HG03066 (cell line): ENCODE measurements at regions not wholly inside any gene's neighbourhood (a gene's known extent, or its start where the extent isn't known, plus 50 kb on each side); places are given as distances from the start of the nearest gene placed in this dataset.
"Not testable (repeated sequence)": the region's sequence is repeated elsewhere in the genome, so short reads cannot be mapped to it uniquely, and the experiment has no call there.

ENCODE experiments used
- ATAC-seq: cut with Tn5 transposase; IDR thresholded peaks from one replicate; pipeline ENCODE4 v1.9.1; 2021; ENCODE audit warnings: low read depth; ENCODE audit not compliant: unreplicated experiment

DNA sequence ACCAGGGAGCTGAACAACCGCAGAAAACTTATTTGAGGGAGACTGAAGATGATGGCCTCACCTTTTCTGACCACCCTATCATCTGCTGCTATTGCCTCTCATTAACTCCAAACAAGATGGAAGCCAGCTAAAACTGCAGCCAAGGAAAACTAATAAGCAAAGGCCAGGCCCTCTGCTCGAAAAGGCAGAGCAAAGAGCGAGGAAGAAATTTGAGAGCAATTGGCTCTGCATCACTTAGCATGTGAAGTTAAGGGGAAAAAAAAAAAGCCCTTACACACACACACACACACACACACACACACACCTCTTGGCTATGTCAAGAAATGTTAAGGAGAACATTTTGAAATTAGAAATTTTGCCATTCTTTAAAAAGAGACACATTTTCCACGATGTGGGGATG, 228.1 kb upstream of the CYLC2 start:
- ATAC-seq, result no peak

DNA sequence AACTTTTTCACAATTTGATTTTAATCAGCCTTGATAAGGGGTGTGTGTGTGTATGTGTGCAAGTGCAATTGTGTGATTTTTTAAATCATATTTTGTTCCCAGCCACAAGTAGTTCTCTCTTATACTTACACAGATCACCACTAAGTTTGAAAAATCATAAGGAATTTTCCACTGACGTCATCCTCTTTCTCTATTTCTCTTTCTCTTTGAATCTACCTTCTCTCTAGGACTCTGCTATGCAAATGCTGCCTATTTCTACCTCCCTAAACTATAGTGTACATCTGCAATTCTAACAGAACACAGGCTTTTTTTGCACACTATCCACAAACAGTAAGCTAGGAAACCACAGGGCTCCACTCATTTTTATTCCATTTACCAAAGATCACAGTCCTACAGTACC, 254.6 kb upstream of the CYLC2 start:
- ATAC-seq, result no peak

DNA sequence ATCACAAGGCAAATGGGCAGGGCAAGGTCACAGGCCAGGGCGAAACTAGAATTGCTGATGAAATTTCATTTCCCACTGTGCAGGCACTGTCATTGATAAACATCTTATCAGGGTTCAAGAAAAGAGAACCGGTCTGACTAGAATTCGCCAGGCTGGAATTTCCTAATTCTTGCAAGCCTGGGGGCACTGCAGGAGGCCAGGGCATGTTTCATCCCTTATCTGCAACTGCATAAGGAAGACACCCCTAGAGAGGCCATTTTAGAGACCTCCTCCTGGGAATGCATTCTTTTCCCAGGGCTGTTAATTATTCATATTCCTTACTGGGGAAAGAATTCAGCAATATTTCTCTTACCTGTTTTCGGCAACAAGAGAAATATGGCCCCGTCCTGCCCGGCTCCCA, 266.2 kb upstream of the CYLC2 start:
- no peak for ATAC-seq

DNA sequence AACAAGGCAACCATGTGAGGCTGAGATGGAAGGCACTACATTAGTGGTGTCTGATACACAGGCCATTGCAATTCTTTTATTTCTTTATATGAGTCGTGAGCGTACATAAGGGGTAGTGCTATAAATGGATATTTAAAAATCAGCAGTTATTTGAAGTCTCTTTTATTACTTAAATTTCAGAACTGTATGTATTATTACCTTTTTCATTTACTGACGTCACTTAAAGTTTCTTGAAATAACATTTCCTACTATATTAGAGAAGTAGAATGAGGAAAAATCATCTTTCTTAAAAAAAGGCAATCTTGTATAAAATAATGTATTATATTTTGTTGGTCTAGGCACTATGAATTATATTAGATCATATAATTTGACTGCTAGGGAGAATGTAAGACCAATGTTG, 280.9 kb upstream of the CYLC2 start:
- no peak for ATAC-seq

DNA sequence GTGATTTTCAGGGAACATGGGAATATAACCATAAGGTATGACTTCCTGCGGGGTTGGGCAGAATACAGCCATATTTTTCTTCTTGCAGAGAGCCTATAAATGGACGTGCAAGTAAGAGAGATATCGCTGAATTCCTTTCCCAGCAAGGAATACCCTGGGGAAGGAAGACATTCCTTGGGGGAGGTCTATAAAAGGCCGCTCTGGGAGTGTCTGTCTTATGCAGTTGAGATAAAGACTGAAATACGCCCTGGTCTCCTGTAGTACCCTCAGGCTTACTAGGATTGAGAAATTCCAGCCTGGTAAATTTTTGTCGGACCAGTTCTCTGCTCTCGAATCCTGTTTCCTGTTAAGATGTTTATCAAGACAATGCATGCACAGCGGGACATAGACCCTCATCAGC, 282.2 kb upstream of the CYLC2 start:
- not testable (repeated sequence) for ATAC-seq

DNA sequence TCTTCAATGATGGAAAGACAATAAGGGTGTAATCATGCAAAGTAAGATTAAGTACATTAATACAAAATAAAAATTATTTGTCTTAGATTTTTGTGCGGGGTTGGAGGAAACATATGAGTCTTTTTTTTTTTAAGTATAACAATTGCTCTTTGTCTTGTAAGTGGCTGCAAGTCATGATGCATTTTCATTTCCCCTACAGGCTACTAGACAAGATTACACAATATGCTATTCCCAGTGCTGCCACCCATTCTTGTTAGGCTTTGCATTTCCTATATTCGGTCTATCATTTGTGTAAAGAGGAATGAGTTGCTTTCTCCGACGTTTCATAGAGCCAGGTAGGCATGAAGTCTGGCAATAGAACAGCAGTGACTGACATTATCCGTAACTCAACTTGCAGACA, 294.2 kb upstream of the CYLC2 start:
- no peak for ATAC-seq

DNA sequence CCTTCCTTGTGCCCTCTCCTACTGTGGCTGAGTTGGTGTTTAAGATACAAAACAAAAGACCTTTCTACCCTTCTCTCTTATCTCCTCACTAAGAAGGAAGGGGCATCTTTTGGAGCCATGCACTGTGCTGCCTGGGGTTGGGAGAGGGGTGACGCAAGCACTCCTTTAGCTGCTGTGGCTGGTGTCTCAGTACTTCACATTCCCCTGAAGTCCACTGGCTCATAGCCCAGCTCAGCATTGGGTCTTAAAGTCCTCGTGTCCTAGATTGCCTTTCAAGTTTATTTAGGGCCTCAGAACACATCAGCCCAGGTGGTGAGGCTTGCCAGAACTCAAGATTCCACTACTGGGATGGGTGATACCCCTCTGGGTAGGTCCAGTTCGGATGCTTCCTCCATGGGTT, 325.9 kb upstream of the CYLC2 start:
- no peak for ATAC-seq

DNA sequence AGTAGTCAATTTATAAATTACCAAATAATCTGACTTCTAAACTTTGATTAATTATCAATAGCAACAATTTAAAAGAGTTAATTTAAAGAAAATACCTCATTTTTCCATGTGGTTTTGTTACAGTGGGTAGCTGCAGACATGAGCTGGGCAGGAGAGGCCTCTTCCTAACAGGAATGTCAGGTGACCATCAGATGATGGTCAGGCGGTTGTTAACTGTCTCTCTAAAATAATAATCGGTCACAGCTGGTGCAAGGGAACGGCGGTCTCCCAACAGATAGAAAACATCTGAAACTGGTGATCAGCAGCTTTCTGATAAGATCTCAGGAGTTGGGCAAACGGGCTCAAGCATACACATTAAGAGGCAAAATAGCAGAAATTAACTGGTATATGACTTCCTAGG, 342.7 kb upstream of the CYLC2 start:
- ATAC-seq, result no peak

DNA sequence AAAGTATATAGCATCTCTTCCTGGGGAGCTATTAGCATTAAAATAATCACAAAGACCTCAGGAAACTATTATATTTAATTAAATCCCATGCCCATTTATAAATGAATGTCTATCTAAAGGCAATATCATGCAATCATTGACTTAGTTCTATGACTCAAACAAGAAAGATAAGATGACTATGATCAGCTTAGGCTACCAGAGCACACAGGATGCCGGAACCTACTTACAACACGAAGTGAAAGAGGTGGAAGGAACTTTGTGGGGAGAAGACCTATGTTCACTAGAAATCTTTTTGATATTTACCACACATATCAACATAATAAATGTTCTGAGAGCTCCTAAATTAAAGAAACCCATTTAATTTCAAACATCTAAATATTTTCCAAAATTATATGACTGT, 344.2 kb upstream of the CYLC2 start:
- no peak for ATAC-seq

DNA sequence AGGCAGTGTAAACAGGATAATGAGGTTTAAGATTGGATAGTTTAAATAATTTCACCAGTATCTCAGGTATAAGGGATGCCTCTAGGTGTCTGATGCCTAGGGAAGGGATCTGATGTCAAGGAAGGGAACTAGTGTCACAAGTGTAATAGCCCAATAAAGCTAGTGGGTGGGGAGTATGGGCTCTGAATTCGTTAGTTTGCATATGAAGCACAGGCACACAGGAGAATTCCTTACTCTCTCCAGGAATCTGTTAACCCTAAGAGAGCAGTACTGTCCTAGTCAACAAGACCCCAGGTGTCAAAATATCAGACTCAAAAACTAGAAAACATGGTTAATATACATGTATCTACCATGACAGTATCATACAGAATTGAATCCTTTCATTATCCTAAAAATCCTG, 352.5 kb upstream of the CYLC2 start:
- no peak for ATAC-seq

DNA sequence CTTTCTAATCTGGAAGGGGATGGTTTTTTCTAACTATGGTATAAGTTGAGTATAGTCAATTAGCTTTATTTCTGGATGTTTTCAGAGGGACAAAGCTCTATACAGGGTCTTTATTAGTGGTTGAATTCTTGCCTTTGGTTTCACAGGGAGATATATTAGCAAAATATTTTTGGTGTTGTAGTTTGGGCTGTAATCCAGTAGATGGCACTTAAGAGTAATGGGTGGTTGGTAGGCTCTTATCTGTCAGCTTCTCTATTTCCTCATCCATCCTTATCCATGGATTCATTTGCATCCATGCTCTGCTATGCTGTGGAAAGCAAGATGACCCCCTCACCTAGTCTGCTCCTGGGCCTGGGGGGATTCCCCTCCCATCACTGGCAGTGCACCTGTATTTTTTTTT, 363.6 kb upstream of the CYLC2 start:
- no peak for ATAC-seq

DNA sequence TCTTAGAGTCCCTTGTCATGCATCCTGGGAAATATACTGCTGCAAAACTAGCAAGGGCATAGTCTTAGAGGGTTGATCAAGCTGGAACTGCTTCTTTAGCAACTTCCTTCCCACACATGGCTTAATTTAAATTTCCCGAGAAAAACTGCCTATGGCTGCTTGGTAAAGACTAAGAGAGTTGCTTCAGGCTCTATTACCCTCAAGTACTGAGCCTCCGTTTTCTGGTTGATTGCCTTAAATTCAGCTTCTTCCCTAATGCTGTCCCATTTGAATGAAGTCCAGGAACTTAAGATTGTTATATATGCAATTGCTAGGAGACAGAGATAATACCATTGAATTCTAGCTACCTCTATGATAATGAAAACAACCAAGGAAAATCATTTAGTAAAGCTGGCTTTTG, 385.7 kb upstream of the CYLC2 start:
- ATAC-seq, result no peak

DNA sequence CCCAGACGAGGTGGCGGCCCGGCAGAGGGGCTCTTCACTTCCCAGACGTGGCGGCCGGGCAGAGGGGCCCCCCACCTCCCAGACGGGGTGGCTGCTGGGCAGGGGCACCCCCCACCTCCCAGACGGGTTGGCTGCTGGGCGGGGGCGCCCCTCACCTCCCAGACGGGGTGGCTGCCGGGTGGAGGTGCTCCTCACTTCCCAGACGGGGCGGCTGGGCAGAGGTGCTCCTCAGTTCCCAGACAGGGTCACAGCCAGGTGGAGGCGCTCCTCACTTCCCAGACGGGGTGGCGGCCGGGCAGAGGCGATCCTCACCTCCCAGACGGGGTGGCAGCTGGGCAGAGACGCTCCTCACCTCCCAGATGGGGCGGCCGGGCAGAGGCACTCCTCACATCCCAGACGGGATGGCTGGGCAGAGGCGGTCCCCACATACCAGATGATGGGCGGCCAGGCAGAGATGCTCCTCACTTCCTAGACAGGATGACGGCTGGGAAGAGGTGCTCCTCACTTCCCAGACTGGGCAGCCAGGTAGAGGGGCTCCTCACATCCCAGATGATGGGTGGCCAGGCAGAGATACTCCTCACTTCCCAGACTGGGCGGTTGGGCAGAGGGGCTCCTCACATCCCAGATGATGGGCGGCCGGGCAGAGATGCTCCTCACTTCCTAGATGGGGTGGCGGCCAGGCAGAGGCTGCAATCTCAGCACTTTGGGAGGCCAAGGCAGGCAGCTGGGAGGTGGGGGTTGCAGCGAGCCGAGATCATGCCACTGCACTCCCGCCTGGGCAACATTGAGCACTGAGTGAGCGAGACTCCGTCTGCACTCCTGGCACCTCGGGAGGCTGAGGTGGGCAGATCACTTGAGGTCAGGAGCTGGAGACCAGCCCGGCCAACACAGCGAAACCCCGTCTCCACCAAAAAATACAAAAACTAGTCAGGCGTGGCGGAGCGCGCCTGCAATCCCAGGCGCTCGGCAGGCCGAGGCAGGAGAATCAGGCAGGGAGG, 391.6 kb upstream of the CYLC2 start:
- ATAC-seq, result not testable (repeated sequence)

DNA sequence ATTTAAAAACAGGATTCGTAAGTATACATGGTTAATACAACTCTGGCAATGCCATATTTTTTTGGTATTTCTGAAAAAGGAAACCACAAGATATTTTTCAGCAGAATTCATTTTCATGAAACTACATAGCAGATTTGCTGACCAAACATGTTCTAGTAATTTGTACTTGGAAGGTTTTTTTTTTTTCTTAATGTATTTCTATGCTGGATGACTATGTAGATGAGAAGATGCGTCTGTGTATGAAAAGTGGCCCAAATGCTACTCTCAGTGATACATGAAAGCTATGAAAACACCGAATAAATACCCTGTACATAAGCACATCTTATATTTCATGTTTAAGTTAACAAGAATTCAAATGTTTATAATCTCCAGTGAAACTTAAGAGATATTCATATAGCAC, 400.9 kb upstream of the CYLC2 start:
- no peak for ATAC-seq

DNA sequence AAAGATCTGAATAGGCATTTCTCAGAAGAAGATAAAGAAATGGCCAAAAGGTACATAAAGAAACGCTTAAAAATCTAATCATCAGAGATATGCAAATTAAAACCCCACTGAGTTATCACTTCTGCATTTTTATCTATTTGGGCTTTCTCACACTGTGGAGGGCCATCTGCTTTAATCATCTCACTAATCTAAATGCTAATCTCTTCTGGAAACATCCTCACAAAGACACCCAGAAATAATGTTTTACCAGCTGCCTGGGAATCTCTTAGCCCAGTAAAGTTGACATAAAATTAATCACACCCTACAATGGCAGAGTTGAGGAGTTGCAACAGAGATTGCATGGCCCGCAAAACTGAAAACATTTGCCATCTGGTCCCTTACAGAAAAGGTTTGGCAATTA, 407.9 kb upstream of the CYLC2 start:
- no peak for ATAC-seq

DNA sequence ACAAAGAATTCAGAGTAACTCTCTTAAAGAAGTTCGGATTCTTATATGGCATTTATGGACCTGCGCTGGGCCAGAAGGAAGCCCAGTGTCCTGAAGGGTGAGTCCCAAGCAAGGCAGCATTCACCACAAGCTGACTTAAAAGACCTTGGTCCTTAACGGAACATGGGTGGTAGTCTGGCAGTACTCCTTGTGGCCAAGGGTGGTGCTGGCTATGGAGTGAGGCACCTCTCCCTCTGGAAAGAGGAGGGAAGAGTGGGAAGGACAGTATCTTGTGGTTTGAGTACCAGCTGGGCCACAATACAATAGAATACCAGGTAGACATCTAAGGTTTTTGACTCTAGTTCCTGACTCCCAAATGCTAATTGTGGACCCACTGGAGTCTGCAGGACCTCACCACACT, 425.7 kb upstream of the CYLC2 start:
- no peak for ATAC-seq

DNA sequence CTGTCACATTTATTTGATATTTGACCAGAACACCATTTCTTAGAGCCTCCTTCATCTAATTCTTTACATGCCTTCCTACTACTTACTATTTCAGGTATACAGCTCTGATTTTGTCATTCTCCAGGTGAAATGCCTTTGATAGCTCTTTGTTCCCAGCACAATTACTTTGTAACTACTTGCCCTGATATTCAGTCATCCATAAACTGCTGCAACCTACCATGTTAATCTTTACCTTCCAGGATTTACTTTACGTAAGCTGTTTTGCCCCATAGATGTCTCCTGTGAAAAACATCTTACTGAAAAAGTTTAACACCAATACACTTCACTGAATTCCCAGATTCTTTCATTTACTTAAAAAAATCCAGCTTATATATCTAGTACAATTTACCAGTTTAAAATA, 443.8 kb upstream of the CYLC2 start:
- ATAC-seq, result no peak

DNA sequence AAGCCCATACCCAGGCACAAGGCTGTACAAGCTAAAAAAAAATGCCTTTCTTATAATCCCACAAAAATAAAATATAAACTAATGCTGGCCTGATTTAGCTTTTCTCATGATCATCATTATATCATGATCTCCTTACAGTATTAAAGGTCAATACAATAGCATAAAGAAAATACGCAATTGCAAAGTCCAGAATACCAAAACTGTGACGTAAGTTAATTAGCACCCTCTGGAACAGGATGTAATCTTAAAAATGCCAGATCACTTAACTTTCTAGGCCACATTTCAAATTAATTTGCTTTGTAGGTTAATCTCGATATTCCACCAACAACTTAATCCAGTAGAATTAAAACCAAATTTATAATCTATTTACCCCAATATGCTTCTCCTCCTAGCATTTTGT, 444.2 kb upstream of the CYLC2 start:
- no peak for ATAC-seq

DNA sequence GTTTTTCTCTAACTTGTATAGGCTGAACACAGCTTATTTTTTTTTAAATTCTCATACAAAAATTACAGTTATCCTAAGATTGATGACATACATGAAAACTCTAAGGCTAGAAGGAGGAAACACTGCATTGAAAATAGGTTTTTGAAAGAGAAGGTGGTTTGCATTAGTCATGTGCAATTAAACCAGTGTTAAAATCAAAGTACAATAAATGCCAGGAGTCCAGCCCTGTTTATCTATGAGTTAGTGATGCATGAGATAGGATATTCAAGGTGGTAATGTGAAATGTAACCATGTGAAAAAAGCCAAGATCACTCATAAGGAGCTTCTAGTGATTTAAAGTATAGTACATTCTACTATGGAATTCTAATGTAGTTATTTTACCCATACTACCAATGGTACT, 444.9 kb upstream of the CYLC2 start:
- ATAC-seq, result no peak

DNA sequence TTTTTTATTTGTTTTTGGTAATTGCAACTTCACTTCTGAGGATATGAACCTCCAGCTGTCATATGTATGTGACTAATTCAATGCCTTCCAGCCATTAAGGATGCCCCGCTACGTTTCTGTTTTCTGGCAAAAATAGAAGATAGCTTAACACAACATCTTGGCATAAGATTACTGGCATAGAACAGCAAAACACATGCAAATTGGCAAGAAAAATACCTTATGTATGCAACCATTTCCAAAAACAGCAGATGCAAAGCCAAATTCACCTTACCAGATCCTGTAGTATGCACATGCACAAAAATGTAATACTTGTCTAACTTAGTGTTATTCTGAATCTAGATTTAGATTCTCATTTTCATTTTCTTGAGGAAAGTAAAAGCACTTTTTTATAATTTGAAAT, 461.1 kb upstream of the CYLC2 start:
- no peak for ATAC-seq

DNA sequence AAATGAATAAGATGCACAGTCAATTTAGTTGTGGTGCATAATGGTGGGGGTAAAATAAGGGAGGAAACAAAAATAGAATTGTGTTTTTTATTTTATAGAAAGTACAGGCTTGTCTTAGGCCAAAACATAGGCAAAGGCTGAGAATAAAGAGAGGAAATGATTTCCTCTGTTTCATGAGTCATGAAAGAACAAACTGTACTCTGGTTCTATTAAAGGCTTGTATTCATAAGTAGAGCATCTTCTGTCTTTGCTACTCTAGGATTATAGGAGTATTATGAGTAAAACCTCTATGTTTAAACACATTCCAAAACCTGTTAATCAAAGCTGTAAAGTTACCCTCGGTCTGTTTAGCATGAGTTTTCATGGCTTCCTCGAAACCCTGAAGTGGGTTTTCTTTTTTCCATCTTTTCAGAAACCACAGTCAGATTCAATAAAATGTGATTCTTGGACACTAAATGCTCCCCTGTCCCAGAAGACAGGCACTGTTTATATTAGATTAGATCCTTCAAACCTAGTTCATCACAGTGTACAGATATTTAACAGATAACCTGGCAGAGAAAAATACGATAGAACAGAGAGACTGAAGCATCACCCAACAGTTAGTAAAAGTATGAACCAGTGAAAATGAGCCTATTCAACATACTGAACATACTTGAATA, 473.9 kb upstream of the CYLC2 start:
- no peak for ATAC-seq

DNA sequence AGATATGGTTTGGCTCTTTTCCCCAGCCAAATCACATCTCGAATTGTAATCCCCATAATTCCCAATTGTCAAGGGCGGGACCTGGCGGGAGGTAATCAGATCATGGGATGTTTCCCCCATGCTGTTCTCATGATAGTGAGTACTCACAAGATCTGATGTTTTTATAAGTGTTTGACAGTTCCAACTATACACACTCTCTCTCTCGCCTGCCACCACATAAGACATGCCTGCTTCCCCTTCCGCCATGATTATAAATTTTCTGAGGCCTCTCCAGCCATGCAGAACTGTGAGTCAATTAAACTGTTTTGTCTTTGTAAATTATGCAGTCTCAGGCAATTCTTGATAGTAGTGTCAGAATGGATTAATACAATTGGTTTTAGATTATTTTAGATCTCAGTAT, 475.7 kb upstream of the CYLC2 start:
- no peak for ATAC-seq
